ENCODE measurements at regions not wholly inside any gene's neighbourhood (a gene's known extent, or its start where the extent isn't known, plus 50 kb on each side); places are given as distances from the start of the nearest gene placed in this dataset.

GRCh38 chr3:124053871-124054270 lies 61.9 kb upstream of the ROPN1 start:
- Histone ChIP-seq H3K27ac (no peak overlapping the region), H3K4me3 (no peak overlapping the region), H3K9me3 (no peaks in the 10 kb centered on the region), H3K27me3 (no peaks in the 10 kb centered on the region), H3K4me1 (ENCODE audit: insufficient read depth) (no peaks in the 10 kb centered on the region), H3K36me3 (no peaks in the 10 kb centered on the region)
- DNase-seq, result no peak
- intact Hi-C loops (cut with DNase I), result no loop called here
- no peak for TF ChIP-seq EP300 (IDR thresholded peaks at IDR 0.05)

GRCh38 chr3:124056846-124057245 lies 64.9 kb upstream of the ROPN1 start:
- intact Hi-C loops (cut with DNase I), result no loop called here
- WGBS, 3 donors, result 11 to 37% (median 23%) methylated on average over 2 of the region's 2 CpGs
- TF ChIP-seq EP300 (IDR thresholded peaks at IDR 0.05), result no peak
- TF ChIP-seq POLR2A (IDR thresholded peaks at IDR 0.05), result no peak
- TF ChIP-seq CTCF (IDR thresholded peaks at IDR 0.05), result no peak
- H3K4me1 ChIP-seq (ENCODE audit: insufficient read depth), result no peaks in the 10 kb centered on the region
- H3K27ac ChIP-seq, result no peak overlapping the region
- H3K27me3 ChIP-seq, result no peaks in the 10 kb centered on the region
- no peaks in the 10 kb centered on the region for H3K9me3 ChIP-seq
- no peak overlapping the region for H3K4me3 ChIP-seq
- no peak for DNase-seq
- H3K36me3 ChIP-seq, result no peaks in the 10 kb centered on the region

- TF ChIP-seq CTCF (IDR thresholded peaks at IDR 0.05) (no peak), EP300 (IDR thresholded peaks at IDR 0.05) (no peak), POLR2A (IDR thresholded peaks at IDR 0.05) (no peak)
- Histone ChIP-seq H3K4me3 (no peak overlapping the region), H3K36me3 (no peaks in the 10 kb centered on the region), H3K27me3 (no peaks in the 10 kb centered on the region), H3K27ac (no peak overlapping the region), H3K4me1 (ENCODE audit: insufficient read depth) (no peaks in the 10 kb centered on the region), H3K9me3 (no peaks in the 10 kb centered on the region)
- intact Hi-C loops (cut with DNase I), result no loop called here
- peak in 1 of 5 donors; percentile 40 for DNase-seq
- WGBS, 3 donors, result 44 to 67% (median 60%) methylated on average over 6 of the region's 6 CpGs
Measured at GRCh38 chr3:124057420-124057819, 65.5 kb upstream of the ROPN1 start.

- intact Hi-C loops (cut with DNase I), result no loop called here
- WGBS, 3 donors, result 69 to 78% (median 74%) methylated on average over 1 of the region's 1 CpG
- no peaks in the 10 kb centered on the region for H3K36me3 ChIP-seq
- DNase-seq, result no peak
- no peaks in the 10 kb centered on the region for H3K4me1 ChIP-seq (ENCODE audit: insufficient read depth)
- no peak overlapping the region for H3K4me3 ChIP-seq
- no peaks in the 10 kb centered on the region for H3K27me3 ChIP-seq
- no peaks in the 10 kb centered on the region for H3K9me3 ChIP-seq
- H3K27ac ChIP-seq, result no peak overlapping the region
- TF ChIP-seq POLR2A (IDR thresholded peaks at IDR 0.05) (no peak), EP300 (IDR thresholded peaks at IDR 0.05) (no peak), CTCF (IDR thresholded peaks at IDR 0.05) (no peak)
Measured at GRCh38 chr3:124059580-124059979, 67.7 kb upstream of the ROPN1 start.

GRCh38 chr3:124063197-124063909 lies 71.4 kb upstream of the ROPN1 start:
- H3K4me3 ChIP-seq, result no peak overlapping the region
- no peaks in the 10 kb centered on the region for H3K27me3 ChIP-seq
- no peak for TF ChIP-seq CTCF (IDR thresholded peaks at IDR 0.05)
- no peak for TF ChIP-seq EP300 (IDR thresholded peaks at IDR 0.05)
- TF ChIP-seq POLR2A (IDR thresholded peaks at IDR 0.05), result no peak
- DNase-seq, result no peak
- 66 to 77% (median 66%) methylated on average over 9 of the region's 9 CpGs for WGBS, 3 donors
- no peaks in the 10 kb centered on the region for H3K9me3 ChIP-seq
- no peak overlapping the region for H3K27ac ChIP-seq
- intact Hi-C loops (cut with DNase I), result no loop called here
- no peaks in the 10 kb centered on the region for H3K36me3 ChIP-seq
- H3K4me1 ChIP-seq (ENCODE audit: insufficient read depth), result peaks cover 2% of the 10 kb centered on the region
